SK-N-SH (cell line): ENCODE measurements at regions not wholly inside any gene's neighbourhood (a gene's known extent, or its start where the extent isn't known, plus 50 kb on each side); places are given as distances from the start of the nearest gene placed in this dataset.

Experiments used
- CTCF ChIA-PET: fragments of 300-600, 350-600 bp; formaldehyde crosslinking; extraction: SDS; loops from one replicate; lab custom pipeline; 2021; lab: Yijun Ruan, JAX
- POLR2A ChIA-PET: fragments of 350-600 bp; sonication (Branson Sonifier 250); formaldehyde crosslinking; extraction: SDS; loops from one replicate; lab custom pipeline; 2020; ENCODE audit warnings: antibody characterized with exemption, inconsistent platforms; lab: Yijun Ruan, JAX
- DNase-seq: peaks from one replicate; pipeline ENCODE4 v3.0.0; 2012
- H2AFZ ChIP-seq: fragments of 200-600 bp; sonication (generic); 2 replicates; pipeline ENCODE4 v1.8.1; 2016; ENCODE audit warnings: antibody characterized with exemption, mild to moderate bottlenecking, low read depth
- H3F3A ChIP-seq: fragments of 200-600 bp; sonication (generic); replicated peaks from 2 replicates; pipeline ENCODE3; 2016; ENCODE audit warnings: antibody characterized with exemption, mild to moderate bottlenecking; ENCODE audit not compliant: insufficient read depth
- H3K27ac ChIP-seq, 2 experiments: fragments of 200-500 bp in 1 of 2; fragments of 200-600 bp in 1 of 2; sonication (Bioruptor generic) in 1 of 2; sonication (generic), shearing (Covaris generic) in 1 of 2; 2 replicates each; pipeline versions ENCODE4 v1.5.1 to v1.6.1; 2014 to 2016; ENCODE audit warnings: low read depth in 2 of 2, inconsistent platforms in 1 of 2, low read length in 1 of 2, mild to moderate bottlenecking in 1 of 2, mixed read lengths in 1 of 2
- H3K27me3 ChIP-seq: fragments of 200-600 bp; sonication (generic), shearing (Covaris generic); 2 replicates; pipeline ENCODE4 v1.6.1; 2016; ENCODE audit warnings: mixed run types; ENCODE audit not compliant: insufficient read depth
- H3K36me3 ChIP-seq, 2 experiments: fragments of 200-500 bp in 1 of 2; fragments of 200-600 bp in 1 of 2; sonication (Bioruptor generic) in 1 of 2; sonication (generic) in 1 of 2; replicated peaks in 1 of 2; 2 replicates each; pipeline versions ENCODE3 to v1.5.1; 2014 to 2016; ENCODE audit warnings: low read length in 1 of 2, mild to moderate bottlenecking in 1 of 2; ENCODE audit not compliant: insufficient read depth in 2 of 2, control insufficient read depth in 1 of 2
- H3K4me1 ChIP-seq, 2 experiments: fragments of 200-500 bp in 1 of 2; fragments of 200-600 bp in 1 of 2; sonication (Bioruptor generic) in 1 of 2; sonication (generic), shearing (Covaris generic) in 1 of 2; 2 replicates each; pipeline versions ENCODE4 v1.5.1 to v1.6.1; 2014 to 2016; ENCODE audit warnings: low read depth in 1 of 2, low read length in 1 of 2, mixed run types in 1 of 2; ENCODE audit not compliant: insufficient read depth in 2 of 2, control insufficient read depth in 1 of 2
- H3K4me2 ChIP-seq: fragments of 200-600 bp; sonication (generic), shearing (Covaris generic); 2 replicates; pipeline ENCODE4 v1.6.1; 2017; ENCODE audit warnings: mixed run types
- H3K4me3 ChIP-seq, 2 experiments: fragments of 200-500 bp in 1 of 2; fragments of 200-600 bp in 1 of 2; sonication (Bioruptor generic) in 1 of 2; sonication (generic), shearing (Covaris generic) in 1 of 2; 2 replicates each; pipeline versions ENCODE4 v1.5.1 to v1.8.1; 2014 to 2016; ENCODE audit warnings: low read depth in 2 of 2, inconsistent platforms in 1 of 2, low read length in 1 of 2, mild to moderate bottlenecking in 1 of 2, mixed read lengths in 1 of 2, moderate library complexity in 1 of 2
- H3K79me2 ChIP-seq: fragments of 200-600 bp; sonication (generic); 2 replicates; pipeline ENCODE4 v1.8.1; 2017; ENCODE audit warnings: mild to moderate bottlenecking; ENCODE audit not compliant: insufficient read depth
- H3K9ac ChIP-seq: fragments of 200-600 bp; sonication (generic); 2 replicates; pipeline ENCODE4 v1.6.1; 2017; ENCODE audit warnings: mixed run types
- H3K9me2 ChIP-seq: fragments of 200-600 bp; sonication (generic); 2 replicates; pipeline ENCODE4 v1.6.1; 2017; ENCODE audit warnings: mixed run types
- H3K9me3 ChIP-seq: fragments of 200-600 bp; sonication (generic); 2 replicates; pipeline ENCODE4 v1.6.1; 2017; ENCODE audit warnings: mixed run types, mild to moderate bottlenecking, moderate library complexity
- H4K20me1 ChIP-seq: fragments of 200-600 bp; sonication (generic); 2 replicates; pipeline ENCODE4 v1.6.1; 2017; ENCODE audit warnings: mild to moderate bottlenecking, mixed run types; ENCODE audit not compliant: insufficient read depth
- CHD2 ChIP-seq: fragments of 150-350 bp; IDR thresholded peaks from 2 replicates; pipeline ENCODE4 v1.6.1; 2018; ENCODE audit warnings: low read length; ENCODE audit not compliant: partially characterized antibody
- ELF1 ChIP-seq: IDR thresholded peaks from 2 replicates; pipeline ENCODE4 v1.4.0; 2012
- EP300 ChIP-seq, 2 experiments: IDR thresholded peaks; 2 replicates each; pipeline versions ENCODE4 v1.4.0 to v1.6.1; 2012; ENCODE audit warnings: borderline replicate concordance in 1 of 2, low read depth in 1 of 2, low read length in 1 of 2
- FOSL2 ChIP-seq: IDR thresholded peaks from 2 replicates; pipeline ENCODE4 v1.4.0; 2012; ENCODE audit warnings: low read depth, mild to moderate bottlenecking, moderate library complexity, borderline replicate concordance
- FOXM1 ChIP-seq: IDR thresholded peaks from 2 replicates; pipeline ENCODE4 v1.4.0; 2012; ENCODE audit warnings: low read depth, mild to moderate bottlenecking
- GATA2 ChIP-seq: sonication (generic); formaldehyde crosslinking; IDR thresholded peaks from 2 replicates; pipeline ENCODE4 v1.5.0; 2020; ENCODE audit warnings: mild to moderate bottlenecking, missing genetic modification reagents
- NFIC ChIP-seq: IDR thresholded peaks from 2 replicates; pipeline ENCODE4 v1.4.0; 2012; ENCODE audit warnings: borderline replicate concordance
- NRF1 ChIP-seq: IDR thresholded peaks from 2 replicates; pipeline ENCODE4 v1.6.1; 2012; ENCODE audit warnings: low read depth, mild to moderate bottlenecking, low read length
- POLR2AphosphoS5 ChIP-seq: IDR thresholded peaks from 2 replicates; pipeline ENCODE4 v1.6.1; 2012; ENCODE audit warnings: low read depth, low read length
- RFX5 ChIP-seq: IDR thresholded peaks from 2 replicates; pipeline ENCODE4 v1.6.1; 2012; ENCODE audit warnings: mild to moderate bottlenecking, improper control_type of control experiment, low read length
- SIN3A ChIP-seq: IDR thresholded peaks from 2 replicates; pipeline ENCODE4 v1.6.1; 2012; ENCODE audit warnings: low read depth, mild to moderate bottlenecking, low read length, moderate library complexity, borderline replicate concordance
- TCF12 ChIP-seq: IDR thresholded peaks from 2 replicates; pipeline ENCODE4 v1.4.0; 2012
- TEAD4 ChIP-seq: IDR thresholded peaks from 2 replicates; pipeline ENCODE4 v1.4.0; 2012; ENCODE audit warnings: mild to moderate bottlenecking, borderline replicate concordance; ENCODE audit not compliant: insufficient read depth
- WGBS: methylation state at CpG from one replicate; pipeline ENCODE4 v1.1.6; 2017; ENCODE audit warnings: low lambda C conversion rate; 5-methylcytosine and 5-hydroxymethylcytosine counted together
- TF ChIP-seq, protein P1 (sequence below): IDR thresholded peaks from 2 replicates; pipeline ENCODE4; 2012
- TF ChIP-seq, protein P2 (sequence below): IDR thresholded peaks from 2 replicates; pipeline ENCODE4 v1.4.0; 2012; ENCODE audit warnings: low read depth, borderline replicate concordance
- TF ChIP-seq, protein P3 (sequence below): IDR thresholded peaks from 2 replicates; pipeline ENCODE4 v1.6.1; 2012; ENCODE audit warnings: mild to moderate bottlenecking, low read depth, low read length, moderate library complexity
- TF ChIP-seq, protein P4 (sequence below): fragments of 150-350 bp; IDR thresholded peaks from 2 replicates; pipeline ENCODE4 v1.6.1; 2017; ENCODE audit warnings: antibody characterized with exemption, low read length, low read depth, borderline replicate concordance
- TF ChIP-seq, protein P5 (sequence below): fragments of 150-350 bp; IDR thresholded peaks from 2 replicates; pipeline ENCODE4 v1.6.1; 2016; ENCODE audit warnings: mild to moderate bottlenecking, low read depth, low read length
- TF ChIP-seq, protein P6 (sequence below): fragments of 200-600 bp; sonication (generic); IDR thresholded peaks from 2 replicates; pipeline ENCODE4 v1.6.1; 2017; ENCODE audit warnings: antibody characterized with exemption, mild to moderate bottlenecking, moderate library complexity
- TF ChIP-seq, protein P7 (sequence below): IDR thresholded peaks from 2 replicates; pipeline ENCODE4 v1.4.0; 2012; ENCODE audit warnings: low read depth

DNA sequence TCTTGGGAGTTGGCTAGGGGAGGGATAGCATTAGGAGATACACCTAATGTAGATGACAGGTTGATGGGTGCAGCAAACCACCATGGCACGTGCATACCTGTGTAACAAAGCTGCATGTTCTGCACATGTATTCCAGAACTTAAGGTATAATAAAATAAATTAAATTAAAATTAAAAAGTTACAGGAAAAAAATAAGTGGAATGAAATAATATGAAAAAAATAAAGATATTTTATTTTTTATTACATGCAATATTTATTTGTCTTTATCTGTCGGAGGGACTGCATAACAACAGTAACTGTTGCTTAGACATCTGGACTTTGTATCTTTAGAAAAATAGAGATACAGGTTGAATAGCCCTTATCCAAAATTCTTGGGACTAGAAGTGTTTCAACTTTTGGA lies 597.4 kb upstream of the CCDC179 start:
- H3K27me3 ChIP-seq: no peaks in the 10 kb centered on the region
- no peaks in the 10 kb centered on the region for H3K9me3 ChIP-seq
- CTCF ChIA-PET: no interaction called here
- no peaks in the 10 kb centered on the region for H3F3A ChIP-seq
- H3K4me3 ChIP-seq: no peak overlapping the region
- no peak overlapping the region for H3K9ac ChIP-seq
- H3K4me2 ChIP-seq: no peak overlapping the region
- no peak for TF ChIP-seq EP300 (IDR thresholded peaks at IDR 0.05; ENCODE audit: borderline replicate concordance in 1 of 2, low read depth in 1 of 2, low read length in 1 of 2)
- TF ChIP-seq, protein P1, sequence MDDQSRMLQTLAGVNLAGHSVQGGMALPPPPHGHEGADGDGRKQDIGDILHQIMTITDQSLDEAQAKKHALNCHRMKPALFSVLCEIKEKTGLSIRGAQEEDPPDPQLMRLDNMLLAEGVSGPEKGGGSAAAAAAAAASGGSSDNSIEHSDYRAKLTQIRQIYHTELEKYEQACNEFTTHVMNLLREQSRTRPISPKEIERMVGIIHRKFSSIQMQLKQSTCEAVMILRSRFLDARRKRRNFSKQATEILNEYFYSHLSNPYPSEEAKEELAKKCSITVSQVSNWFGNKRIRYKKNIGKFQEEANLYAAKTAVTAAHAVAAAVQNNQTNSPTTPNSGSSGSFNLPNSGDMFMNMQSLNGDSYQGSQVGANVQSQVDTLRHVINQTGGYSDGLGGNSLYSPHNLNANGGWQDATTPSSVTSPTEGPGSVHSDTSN: no peak
- TF ChIP-seq, protein P2, sequence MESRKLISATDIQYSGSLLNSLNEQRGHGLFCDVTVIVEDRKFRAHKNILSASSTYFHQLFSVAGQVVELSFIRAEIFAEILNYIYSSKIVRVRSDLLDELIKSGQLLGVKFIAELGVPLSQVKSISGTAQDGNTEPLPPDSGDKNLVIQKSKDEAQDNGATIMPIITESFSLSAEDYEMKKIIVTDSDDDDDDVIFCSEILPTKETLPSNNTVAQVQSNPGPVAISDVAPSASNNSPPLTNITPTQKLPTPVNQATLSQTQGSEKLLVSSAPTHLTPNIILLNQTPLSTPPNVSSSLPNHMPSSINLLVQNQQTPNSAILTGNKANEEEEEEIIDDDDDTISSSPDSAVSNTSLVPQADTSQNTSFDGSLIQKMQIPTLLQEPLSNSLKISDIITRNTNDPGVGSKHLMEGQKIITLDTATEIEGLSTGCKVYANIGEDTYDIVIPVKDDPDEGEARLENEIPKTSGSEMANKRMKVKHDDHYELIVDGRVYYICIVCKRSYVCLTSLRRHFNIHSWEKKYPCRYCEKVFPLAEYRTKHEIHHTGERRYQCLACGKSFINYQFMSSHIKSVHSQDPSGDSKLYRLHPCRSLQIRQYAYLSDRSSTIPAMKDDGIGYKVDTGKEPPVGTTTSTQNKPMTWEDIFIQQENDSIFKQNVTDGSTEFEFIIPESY: no peak
- TF ChIP-seq, protein P3, sequence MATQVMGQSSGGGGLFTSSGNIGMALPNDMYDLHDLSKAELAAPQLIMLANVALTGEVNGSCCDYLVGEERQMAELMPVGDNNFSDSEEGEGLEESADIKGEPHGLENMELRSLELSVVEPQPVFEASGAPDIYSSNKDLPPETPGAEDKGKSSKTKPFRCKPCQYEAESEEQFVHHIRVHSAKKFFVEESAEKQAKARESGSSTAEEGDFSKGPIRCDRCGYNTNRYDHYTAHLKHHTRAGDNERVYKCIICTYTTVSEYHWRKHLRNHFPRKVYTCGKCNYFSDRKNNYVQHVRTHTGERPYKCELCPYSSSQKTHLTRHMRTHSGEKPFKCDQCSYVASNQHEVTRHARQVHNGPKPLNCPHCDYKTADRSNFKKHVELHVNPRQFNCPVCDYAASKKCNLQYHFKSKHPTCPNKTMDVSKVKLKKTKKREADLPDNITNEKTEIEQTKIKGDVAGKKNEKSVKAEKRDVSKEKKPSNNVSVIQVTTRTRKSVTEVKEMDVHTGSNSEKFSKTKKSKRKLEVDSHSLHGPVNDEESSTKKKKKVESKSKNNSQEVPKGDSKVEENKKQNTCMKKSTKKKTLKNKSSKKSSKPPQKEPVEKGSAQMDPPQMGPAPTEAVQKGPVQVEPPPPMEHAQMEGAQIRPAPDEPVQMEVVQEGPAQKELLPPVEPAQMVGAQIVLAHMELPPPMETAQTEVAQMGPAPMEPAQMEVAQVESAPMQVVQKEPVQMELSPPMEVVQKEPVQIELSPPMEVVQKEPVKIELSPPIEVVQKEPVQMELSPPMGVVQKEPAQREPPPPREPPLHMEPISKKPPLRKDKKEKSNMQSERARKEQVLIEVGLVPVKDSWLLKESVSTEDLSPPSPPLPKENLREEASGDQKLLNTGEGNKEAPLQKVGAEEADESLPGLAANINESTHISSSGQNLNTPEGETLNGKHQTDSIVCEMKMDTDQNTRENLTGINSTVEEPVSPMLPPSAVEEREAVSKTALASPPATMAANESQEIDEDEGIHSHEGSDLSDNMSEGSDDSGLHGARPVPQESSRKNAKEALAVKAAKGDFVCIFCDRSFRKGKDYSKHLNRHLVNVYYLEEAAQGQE: no peak
- TF ChIP-seq NRF1: no peak
- TF ChIP-seq TCF12: no peak
- TF ChIP-seq RFX5: no peak
- TF ChIP-seq, protein P4, sequence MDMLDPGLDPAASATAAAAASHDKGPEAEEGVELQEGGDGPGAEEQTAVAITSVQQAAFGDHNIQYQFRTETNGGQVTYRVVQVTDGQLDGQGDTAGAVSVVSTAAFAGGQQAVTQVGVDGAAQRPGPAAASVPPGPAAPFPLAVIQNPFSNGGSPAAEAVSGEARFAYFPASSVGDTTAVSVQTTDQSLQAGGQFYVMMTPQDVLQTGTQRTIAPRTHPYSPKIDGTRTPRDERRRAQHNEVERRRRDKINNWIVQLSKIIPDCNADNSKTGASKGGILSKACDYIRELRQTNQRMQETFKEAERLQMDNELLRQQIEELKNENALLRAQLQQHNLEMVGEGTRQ: no peak
- TF ChIP-seq SIN3A: no peak
- TF ChIP-seq NFIC: no peak
- no peak for TF ChIP-seq FOSL2
- TF ChIP-seq, protein P5, sequence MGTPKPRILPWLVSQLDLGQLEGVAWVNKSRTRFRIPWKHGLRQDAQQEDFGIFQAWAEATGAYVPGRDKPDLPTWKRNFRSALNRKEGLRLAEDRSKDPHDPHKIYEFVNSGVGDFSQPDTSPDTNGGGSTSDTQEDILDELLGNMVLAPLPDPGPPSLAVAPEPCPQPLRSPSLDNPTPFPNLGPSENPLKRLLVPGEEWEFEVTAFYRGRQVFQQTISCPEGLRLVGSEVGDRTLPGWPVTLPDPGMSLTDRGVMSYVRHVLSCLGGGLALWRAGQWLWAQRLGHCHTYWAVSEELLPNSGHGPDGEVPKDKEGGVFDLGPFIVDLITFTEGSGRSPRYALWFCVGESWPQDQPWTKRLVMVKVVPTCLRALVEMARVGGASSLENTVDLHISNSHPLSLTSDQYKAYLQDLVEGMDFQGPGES: no peak
- no peak for TF ChIP-seq ELF1
- TF ChIP-seq TEAD4: no peak
- TF ChIP-seq, protein P6, sequence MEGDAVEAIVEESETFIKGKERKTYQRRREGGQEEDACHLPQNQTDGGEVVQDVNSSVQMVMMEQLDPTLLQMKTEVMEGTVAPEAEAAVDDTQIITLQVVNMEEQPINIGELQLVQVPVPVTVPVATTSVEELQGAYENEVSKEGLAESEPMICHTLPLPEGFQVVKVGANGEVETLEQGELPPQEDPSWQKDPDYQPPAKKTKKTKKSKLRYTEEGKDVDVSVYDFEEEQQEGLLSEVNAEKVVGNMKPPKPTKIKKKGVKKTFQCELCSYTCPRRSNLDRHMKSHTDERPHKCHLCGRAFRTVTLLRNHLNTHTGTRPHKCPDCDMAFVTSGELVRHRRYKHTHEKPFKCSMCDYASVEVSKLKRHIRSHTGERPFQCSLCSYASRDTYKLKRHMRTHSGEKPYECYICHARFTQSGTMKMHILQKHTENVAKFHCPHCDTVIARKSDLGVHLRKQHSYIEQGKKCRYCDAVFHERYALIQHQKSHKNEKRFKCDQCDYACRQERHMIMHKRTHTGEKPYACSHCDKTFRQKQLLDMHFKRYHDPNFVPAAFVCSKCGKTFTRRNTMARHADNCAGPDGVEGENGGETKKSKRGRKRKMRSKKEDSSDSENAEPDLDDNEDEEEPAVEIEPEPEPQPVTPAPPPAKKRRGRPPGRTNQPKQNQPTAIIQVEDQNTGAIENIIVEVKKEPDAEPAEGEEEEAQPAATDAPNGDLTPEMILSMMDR: no peak
- no peak for TF ChIP-seq FOXM1
- TF ChIP-seq, protein P7, sequence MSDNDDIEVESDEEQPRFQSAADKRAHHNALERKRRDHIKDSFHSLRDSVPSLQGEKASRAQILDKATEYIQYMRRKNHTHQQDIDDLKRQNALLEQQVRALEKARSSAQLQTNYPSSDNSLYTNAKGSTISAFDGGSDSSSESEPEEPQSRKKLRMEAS: no peak
- TF ChIP-seq GATA2 (CRISPR knock-in tag): no peak
- TF ChIP-seq CHD2: no peak
- no peak for TF ChIP-seq POLR2AphosphoS5
- WGBS: 54% methylated on average over 2 of the region's 2 CpGs
- no peak overlapping the region for H3K27ac ChIP-seq
- no peaks in the 10 kb centered on the region for H4K20me1 ChIP-seq
- no peaks in the 10 kb centered on the region for H3K9me2 ChIP-seq
- POLR2A ChIA-PET: no interaction called here
- DNase-seq: no peak
- no peaks in the 10 kb centered on the region for H3K79me2 ChIP-seq
- H3K4me1 ChIP-seq: no peaks in the 10 kb centered on the region
- no peaks in the 10 kb centered on the region for H3K36me3 ChIP-seq
- H2AFZ ChIP-seq: no peak overlapping the region
